ENCODE measurements at regions not wholly inside any gene's neighbourhood (a gene's known extent, or its start where the extent isn't known, plus 50 kb on each side); places are given as distances from the start of the nearest gene placed in this dataset.
"Not testable (repeated sequence)": the region's sequence is repeated elsewhere in the genome, so short reads cannot be mapped to it uniquely, and the experiment has no call there.

GRCh38 chr6:57860481-57861315 is 543.3 kb downstream of the PRIM2 start:
- DNase-seq (ENCODE audit: low read depth in 3 of 3, low spot score in 2 of 3): not testable (repeated sequence)

- not testable (repeated sequence) for DNase-seq (ENCODE audit: low read depth in 3 of 3, low spot score in 2 of 3)
Observed at GRCh38 chr6:57870083-57870482, 552.7 kb downstream of the PRIM2 start.

- not testable (repeated sequence) for DNase-seq (ENCODE audit: low read depth in 3 of 3, low spot score in 2 of 3)
Observed at GRCh38 chr6:57873424-57873823, 556.0 kb downstream of the PRIM2 start.

DNA sequence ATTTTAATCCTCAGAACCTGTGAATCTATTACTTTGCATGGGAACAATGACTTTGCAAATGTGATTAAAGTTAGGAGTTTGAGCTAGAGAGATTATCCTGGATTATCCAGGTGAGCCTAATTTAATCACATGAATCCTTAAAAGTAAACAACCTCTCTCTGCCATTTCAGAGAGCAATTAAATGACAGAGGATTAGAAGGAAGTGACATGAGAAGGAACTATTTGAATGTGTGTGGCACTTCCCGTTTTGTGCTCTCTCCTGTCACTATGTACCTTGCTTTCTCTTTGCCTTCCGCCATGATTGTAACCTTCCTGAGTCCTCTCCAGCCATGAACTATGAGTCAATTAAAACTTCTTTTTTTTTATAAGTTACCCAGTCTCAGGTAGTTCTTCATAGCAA is 559.2 kb downstream of the PRIM2 start:
- not testable (repeated sequence) for DNase-seq (ENCODE audit: low read depth in 3 of 3, low spot score in 2 of 3)

DNA sequence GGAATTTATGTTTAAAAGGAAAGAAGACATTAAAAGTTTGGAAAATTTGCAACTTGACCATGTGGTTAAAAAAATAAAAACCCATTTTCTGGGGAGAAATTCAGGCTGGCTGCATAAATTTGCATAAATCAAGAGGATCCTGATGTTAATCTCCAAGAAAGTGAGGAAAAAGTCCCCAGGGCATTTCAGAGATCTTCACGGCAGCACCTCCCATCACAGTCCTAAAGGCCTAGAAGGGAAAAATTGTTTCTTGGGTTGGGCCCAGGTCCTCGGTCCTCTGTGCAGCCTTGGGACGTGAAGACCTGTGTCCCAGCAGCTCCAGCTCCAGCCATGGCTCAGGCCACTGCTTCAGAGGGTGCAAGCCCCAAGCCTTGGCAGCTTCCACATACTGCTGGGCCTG is 560.3 kb downstream of the PRIM2 start:
- DNase-seq (ENCODE audit: low read depth in 3 of 3, low spot score in 2 of 3): not testable (repeated sequence)

- DNase-seq (ENCODE audit: low read depth in 3 of 3, low spot score in 2 of 3): not testable (repeated sequence)
Observed at GRCh38 chr6:57878792-57879191, 561.4 kb downstream of the PRIM2 start.

DNA sequence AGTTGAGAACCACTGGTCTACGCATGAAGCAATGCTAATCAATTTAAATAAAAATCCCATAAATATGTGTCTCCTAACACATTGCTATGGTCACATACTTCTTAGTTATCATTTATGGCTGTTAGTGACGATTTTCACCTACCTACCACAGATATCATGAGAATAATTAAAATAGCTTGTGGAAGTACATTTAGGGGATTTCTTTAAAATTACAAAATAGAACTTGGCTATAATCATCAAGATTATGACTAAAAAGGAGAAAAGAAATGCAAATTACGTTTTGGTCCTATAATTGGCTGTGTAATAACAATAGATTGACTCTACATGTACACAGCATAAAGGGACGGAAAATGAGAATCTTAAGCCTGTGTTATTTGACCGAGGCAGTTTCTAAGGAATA is 581.4 kb downstream of the PRIM2 start:
- DNase-seq (ENCODE audit: low read depth in 3 of 3, low spot score in 2 of 3): not testable (repeated sequence)

GRCh38 chr6:57900687-57901399 is 583.4 kb downstream of the PRIM2 start:
- DNase-seq (ENCODE audit: low read depth in 3 of 3, low spot score in 2 of 3): not testable (repeated sequence)

- not testable (repeated sequence) for DNase-seq (ENCODE audit: low read depth in 3 of 3, low spot score in 2 of 3)
Observed at GRCh38 chr6:57901445-57901844, 584.0 kb downstream of the PRIM2 start.

DNA sequence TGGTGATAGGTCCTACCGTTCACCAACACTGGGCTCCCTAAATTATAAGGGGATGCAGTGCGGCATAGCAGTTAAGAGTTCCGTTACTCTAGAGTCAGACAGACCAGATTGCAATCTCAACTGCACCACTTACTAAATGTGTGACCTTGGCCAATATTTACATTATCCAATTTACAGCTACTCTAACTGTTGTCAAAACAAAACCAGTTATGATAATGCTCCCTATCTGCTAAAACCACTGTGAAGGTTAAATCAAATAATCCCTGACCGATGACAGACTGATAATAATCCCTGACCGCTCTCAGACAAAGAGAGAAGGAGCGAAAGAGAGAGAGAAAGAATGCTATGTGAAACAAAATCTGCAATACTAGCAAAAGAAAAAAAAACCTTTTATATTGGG is 586.9 kb downstream of the PRIM2 start:
- not testable (repeated sequence) for DNase-seq (ENCODE audit: low read depth in 3 of 3, low spot score in 2 of 3)

- DNase-seq (ENCODE audit: low read depth in 3 of 3, low spot score in 2 of 3): not testable (repeated sequence)
Observed at GRCh38 chr6:57915300-57915699, 597.9 kb downstream of the PRIM2 start.

GRCh38 chr6:57942966-57943365 is 625.5 kb downstream of the PRIM2 start:
- not testable (repeated sequence) for DNase-seq (ENCODE audit: low read depth in 3 of 3, low spot score in 2 of 3)

DNA sequence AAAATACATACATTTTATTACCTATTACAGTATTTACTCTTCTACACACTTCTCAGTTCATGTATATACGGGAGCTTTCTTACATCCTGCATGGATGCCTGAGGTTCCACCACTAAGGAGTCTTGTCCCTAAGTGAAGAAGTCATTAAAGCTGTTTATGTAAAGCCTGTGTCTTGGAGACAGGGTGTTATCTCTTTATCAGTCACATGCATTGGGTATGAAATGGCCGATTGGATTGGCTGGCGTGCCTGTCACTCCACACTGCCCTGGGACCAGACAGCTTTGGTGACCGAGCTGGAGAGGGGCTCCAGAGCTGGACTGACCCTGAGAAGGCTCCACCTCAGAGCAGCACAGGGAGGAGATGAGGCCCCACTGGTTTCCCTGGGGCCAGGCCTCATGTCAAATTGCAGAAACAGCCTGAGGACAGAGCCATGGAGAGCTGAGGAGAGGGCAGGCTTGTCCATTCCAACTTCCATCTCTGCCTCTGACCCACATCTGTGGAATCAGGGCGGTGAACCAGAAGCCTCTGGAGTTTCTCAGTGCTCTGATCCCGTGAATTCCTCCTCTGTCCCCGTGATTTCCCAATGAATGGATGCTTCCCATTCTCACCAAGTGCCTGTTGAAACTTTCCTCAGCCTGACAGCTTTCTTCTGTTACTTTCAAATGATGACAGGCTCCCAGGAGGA is 628.8 kb downstream of the PRIM2 start:
- DNase-seq (ENCODE audit: low read depth in 3 of 3, low spot score in 2 of 3): not testable (repeated sequence)

DNA sequence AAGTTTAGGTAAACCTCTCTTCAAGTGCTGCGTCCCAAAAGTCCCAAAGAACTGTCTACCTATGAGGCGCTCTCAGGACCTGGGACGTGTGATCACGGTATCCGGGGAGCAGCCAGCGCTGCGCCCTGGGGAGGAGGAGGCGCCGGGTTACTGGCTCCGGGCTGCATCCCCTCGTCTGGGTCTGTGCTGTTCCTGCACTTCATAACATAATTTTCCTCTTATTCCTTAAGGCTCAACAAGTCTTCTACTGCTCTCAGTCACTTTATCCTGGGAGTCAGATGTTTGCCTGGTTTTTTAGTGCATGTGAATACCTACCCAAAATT is 629.3 kb downstream of the PRIM2 start:
- DNase-seq (ENCODE audit: low read depth in 3 of 3, low spot score in 2 of 3): not testable (repeated sequence)

DNA sequence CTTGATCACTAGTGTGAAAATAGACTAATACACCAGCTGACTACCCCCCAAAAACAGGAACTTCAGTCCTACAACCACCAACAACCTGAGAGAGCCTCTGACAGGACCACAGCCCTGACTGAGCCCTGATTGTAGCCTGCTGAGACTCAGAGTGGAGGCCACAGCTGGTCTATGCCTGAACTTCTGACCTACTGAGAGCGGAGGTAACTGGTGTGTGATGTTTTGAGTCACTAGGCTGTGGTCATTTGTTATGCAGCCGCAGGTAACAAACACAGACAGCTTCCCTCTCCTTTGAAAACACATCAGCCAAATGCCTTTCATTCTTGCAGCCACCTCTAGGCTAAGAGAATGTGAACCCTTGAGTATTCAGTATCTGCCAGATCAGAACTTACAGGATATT is 631.1 kb downstream of the PRIM2 start:
- DNase-seq (ENCODE audit: low read depth in 3 of 3, low spot score in 2 of 3): not testable (repeated sequence)

DNA sequence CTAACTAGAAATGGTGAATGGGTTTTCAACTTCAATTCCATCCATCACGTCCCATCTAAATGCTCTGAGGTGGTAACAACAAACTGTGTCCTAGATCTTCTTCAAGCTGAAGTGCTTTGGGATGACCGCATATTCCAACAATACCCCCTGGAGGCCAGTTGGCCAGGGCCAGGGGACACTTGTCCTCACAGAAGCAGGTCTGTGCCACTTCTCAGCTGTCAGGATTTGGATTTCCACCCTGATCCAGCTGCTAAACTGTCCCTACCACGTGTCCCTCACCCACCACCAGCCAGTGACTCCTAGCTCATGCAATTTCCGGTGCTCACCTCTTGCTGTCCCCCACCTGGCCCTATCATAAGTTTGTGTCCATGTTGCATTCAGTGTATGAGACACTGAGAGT is 633.0 kb downstream of the PRIM2 start:
- not testable (repeated sequence) for DNase-seq (ENCODE audit: low read depth in 3 of 3, low spot score in 2 of 3)

GRCh38 chr6:57966757-57967156 is 649.3 kb downstream of the PRIM2 start:
- not testable (repeated sequence) for DNase-seq (ENCODE audit: low read depth in 3 of 3, low spot score in 2 of 3)

- DNase-seq (ENCODE audit: low read depth in 3 of 3, low spot score in 2 of 3): not testable (repeated sequence)
Observed at GRCh38 chr6:57971956-57972355, 654.5 kb downstream of the PRIM2 start.

GRCh38 chr6:57974653-57975052 is 657.2 kb downstream of the PRIM2 start:
- no peak for DNase-seq (ENCODE audit: low read depth in 3 of 3, low spot score in 2 of 3)

DNA sequence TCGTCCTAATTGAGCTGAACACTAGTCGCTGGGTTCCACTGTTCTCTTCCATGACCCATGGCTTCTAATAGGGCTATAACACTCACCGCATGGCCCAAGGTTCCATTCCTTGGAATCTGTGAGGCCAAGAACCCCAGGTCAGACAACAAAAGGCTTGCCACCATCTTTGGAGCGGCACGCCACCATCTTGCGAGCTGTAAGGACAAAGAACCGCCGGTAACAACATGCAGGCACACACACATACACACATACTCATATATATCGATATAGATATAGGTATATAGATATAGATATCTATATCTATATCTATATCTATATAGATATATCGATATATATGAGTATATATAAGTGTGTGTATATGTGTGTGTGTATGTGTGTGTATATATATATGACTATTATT is 657.7 kb downstream of the PRIM2 start:
- not testable (repeated sequence) for DNase-seq (ENCODE audit: low read depth in 3 of 3, low spot score in 2 of 3)

GRCh38 chr6:57976371-57976770 is 658.9 kb downstream of the PRIM2 start:
- DNase-seq (ENCODE audit: low read depth in 3 of 3, low spot score in 2 of 3): not testable (repeated sequence)

All from right renal cortex interstitium (tissue), 3 donors.